Testis (tissue), 2 donors: ENCODE measurements at regions not wholly inside any gene's neighbourhood (a gene's known extent, or its start where the extent isn't known, plus 50 kb on each side); places are given as distances from the start of the nearest gene placed in this dataset.

Source experiments
- DNase-seq: peaks from one replicate; pipeline ENCODE4 v3.0.0-alpha.2; 2019
- H3K27ac ChIP-seq, 2 donors: fragments of 200-600 bp; sonication (generic); one replicate each; pipeline ENCODE4 v1.5.1; 2019
- H3K27me3 ChIP-seq: fragments of 200-600 bp; sonication (generic); one replicate; pipeline ENCODE4 v1.5.1; 2019
- H3K36me3 ChIP-seq: fragments of 200-600 bp; sonication (generic); one replicate; pipeline ENCODE4 v1.5.1; 2017; ENCODE audit warnings: low read depth; ENCODE audit errors: missing control alignments
- H3K4me1 ChIP-seq: fragments of 200-600 bp; sonication (generic); one replicate; pipeline ENCODE4 v1.5.1; 2019
- H3K4me3 ChIP-seq, 2 donors: fragments of 200-600 bp; sonication (generic); one replicate each; pipeline ENCODE4 v1.5.1; 2017 to 2019
- H3K9me3 ChIP-seq: fragments of 200-600 bp; sonication (generic); one replicate; pipeline ENCODE4 v1.5.1; 2017
- CTCF ChIP-seq, 3 experiments: fragments of 450-650 bp in 2 of 3; fragments of 200-600 bp in 1 of 3; sonication (generic) in 1 of 3; IDR thresholded peaks; one replicate each; pipeline ENCODE4 v1.5.1; 2016 to 2019; ENCODE audit warnings: antibody characterized with exemption in 3 of 3, mild to moderate bottlenecking in 2 of 3, moderate library complexity in 1 of 3
- POLR2A ChIP-seq: fragments of 450-650 bp; IDR thresholded peaks from one replicate; pipeline ENCODE4 v1.6.1; 2017; ENCODE audit warnings: antibody characterized with exemption, mild to moderate bottlenecking, moderate library complexity
- WGBS, 2 donors: methylation state at CpG; one replicate each; pipeline ENCODE4 v1.1.5; 2018; 5-methylcytosine and 5-hydroxymethylcytosine counted together
- intact Hi-C: fragments of 100-400 bp; cut with DNase I; formaldehyde crosslinking; loops from one replicate; pipeline ENCODE4 v1.15.1; 2023; ENCODE audit warnings: low total_unique reads

- H3K4me3 ChIP-seq: no peak overlapping the region
- H3K36me3 ChIP-seq: no peaks in the 10 kb centered on the region
- no peaks in the 10 kb centered on the region for H3K27me3 ChIP-seq
- intact Hi-C loops: no loop called here
- H3K4me1 ChIP-seq: no peaks in the 10 kb centered on the region
- no peak overlapping the region for H3K27ac ChIP-seq
- WGBS, 2 donors: 83 to 88% methylated on average over 3 of the region's 3 CpGs
- DNase-seq: no peak
- no peaks in the 10 kb centered on the region for H3K9me3 ChIP-seq
- no peak for TF ChIP-seq POLR2A
- no peak for TF ChIP-seq CTCF (IDR thresholded peaks at IDR 0.05)
Measured at GRCh38 chr18:29651122-29651680, 1391.3 kb downstream of the DSC3 start.

GRCh38 chr18:29648891-29649290, 1393.7 kb downstream of the DSC3 start:
- Histone ChIP-seq H3K27me3 (no peaks in the 10 kb centered on the region), H3K4me3 (no peak overlapping the region), H3K27ac (no peak overlapping the region), H3K9me3 (no peaks in the 10 kb centered on the region), H3K36me3 (no peaks in the 10 kb centered on the region), H3K4me1 (no peaks in the 10 kb centered on the region)
- DNase-seq: no peak
- intact Hi-C loops: no loop called here
- TF ChIP-seq CTCF (IDR thresholded peaks at IDR 0.05): no peak
- no peak for TF ChIP-seq POLR2A
- 55 to 65% methylated on average over 1 of the region's 1 CpG for WGBS, 2 donors

- WGBS, 2 donors: 92 to 95% methylated on average over 1 of the region's 1 CpG
- Histone ChIP-seq H3K27ac (no peak overlapping the region), H3K4me3 (no peak overlapping the region), H3K36me3 (no peaks in the 10 kb centered on the region), H3K9me3 (no peaks in the 10 kb centered on the region), H3K4me1 (no peaks in the 10 kb centered on the region), H3K27me3 (no peaks in the 10 kb centered on the region)
- TF ChIP-seq CTCF (IDR thresholded peaks at IDR 0.05) (no peak), POLR2A (no peak)
- intact Hi-C loops: no loop called here
- DNase-seq: no peak
Measured at GRCh38 chr18:29647700-29648099, 1394.8 kb downstream of the DSC3 start.

- Histone ChIP-seq H3K27me3 (no peaks in the 10 kb centered on the region), H3K9me3 (no peaks in the 10 kb centered on the region), H3K27ac (no peak overlapping the region), H3K36me3 (no peaks in the 10 kb centered on the region), H3K4me3 (no peak overlapping the region), H3K4me1 (no peaks in the 10 kb centered on the region)
- intact Hi-C loops: no loop called here
- DNase-seq: no peak
- TF ChIP-seq CTCF (IDR thresholded peaks at IDR 0.05): no peak
- no peak for TF ChIP-seq POLR2A
Measured at GRCh38 chr18:29644276-29644675, 1398.3 kb downstream of the DSC3 start.

- no peak overlapping the region for H3K4me3 ChIP-seq
- no peaks in the 10 kb centered on the region for H3K4me1 ChIP-seq
- intact Hi-C loops: no loop called here
- TF ChIP-seq CTCF (IDR thresholded peaks at IDR 0.05) (no peak), POLR2A (no peak)
- peak; percentile 28 for DNase-seq
- 59 to 62% methylated on average over 5 of the region's 5 CpGs for WGBS, 2 donors
- H3K27ac ChIP-seq: no peak overlapping the region
- H3K9me3 ChIP-seq: no peaks in the 10 kb centered on the region
- no peaks in the 10 kb centered on the region for H3K36me3 ChIP-seq
- no peaks in the 10 kb centered on the region for H3K27me3 ChIP-seq
Measured at GRCh38 chr18:29629493-29630036, 1413.0 kb downstream of the DSC3 start.
